Type B pancreatic cell (in vitro differentiated cells): ENCODE measurements at regions not wholly inside any gene's neighbourhood (a gene's known extent, or its start where the extent isn't known, plus 50 kb on each side); places are given as distances from the start of the nearest gene placed in this dataset.

Source experiments
- DNase-seq: peaks from one replicate; pipeline ENCODE4 v3.0.0; 2021; ENCODE audit warnings: mixed read lengths; ENCODE audit not compliant: unreplicated experiment; ENCODE audit errors: extremely low spot score
- H3K27ac Mint-ChIP-seq: 2 replicates; pipeline ENCODE4 v1.8.0; 2021; ENCODE audit warnings: mild to moderate bottlenecking, mixed read lengths
- H3K27me3 Mint-ChIP-seq: 2 replicates; pipeline ENCODE4 v1.8.0; 2021; ENCODE audit warnings: mixed read lengths
- H3K36me3 Mint-ChIP-seq: 2 replicates; pipeline ENCODE4 v1.8.0; 2021; ENCODE audit warnings: mixed read lengths
- H3K4me1 Mint-ChIP-seq: one replicate; pipeline ENCODE4 v1.8.0; 2021; ENCODE audit warnings: mixed read lengths; ENCODE audit not compliant: unreplicated experiment
- H3K4me3 Mint-ChIP-seq: 2 replicates; pipeline ENCODE4 v1.8.0; 2021; ENCODE audit warnings: mild to moderate bottlenecking, mixed read lengths
- H3K9me3 Mint-ChIP-seq: 2 replicates; pipeline ENCODE4 v1.8.0; 2021; ENCODE audit warnings: mixed read lengths
- CTCF ChIP-seq: fragments of 200-600 bp; sonication (generic); conservative IDR thresholded peaks from 2 replicates; pipeline ENCODE4 v1.5.0; 2021; ENCODE audit warnings: antibody characterized with exemption, mild to moderate bottlenecking

DNA sequence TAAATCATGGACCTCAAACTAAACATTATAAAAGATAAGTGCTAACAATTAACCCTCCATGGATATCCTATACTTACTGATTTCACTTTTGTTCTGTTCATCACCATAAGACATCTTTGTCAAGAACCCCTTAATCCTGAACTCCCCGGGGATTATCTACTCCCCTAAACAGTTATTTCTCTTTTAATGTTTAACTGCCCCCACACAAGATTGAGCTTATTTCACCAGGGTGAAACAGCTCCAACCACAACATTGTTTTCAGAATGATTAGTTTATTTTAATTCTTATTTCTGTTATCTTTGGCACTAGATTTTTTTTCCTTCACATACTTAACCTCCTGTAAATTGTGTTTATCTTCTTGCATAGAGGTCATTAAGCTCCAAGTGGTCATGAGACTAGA, 103.2 kb upstream of the HCN1 start:
- no peak for DNase-seq
- H3K27me3 Mint-ChIP-seq = no peaks in the 10 kb centered on the region
- H3K4me3 Mint-ChIP-seq = no peak overlapping the region
- no peaks in the 10 kb centered on the region for H3K36me3 Mint-ChIP-seq
- H3K27ac Mint-ChIP-seq = no peak overlapping the region
- no peak for TF ChIP-seq CTCF
- peaks cover 6% of the 10 kb centered on the region for H3K9me3 Mint-ChIP-seq
- no peaks in the 10 kb centered on the region for H3K4me1 Mint-ChIP-seq

DNA sequence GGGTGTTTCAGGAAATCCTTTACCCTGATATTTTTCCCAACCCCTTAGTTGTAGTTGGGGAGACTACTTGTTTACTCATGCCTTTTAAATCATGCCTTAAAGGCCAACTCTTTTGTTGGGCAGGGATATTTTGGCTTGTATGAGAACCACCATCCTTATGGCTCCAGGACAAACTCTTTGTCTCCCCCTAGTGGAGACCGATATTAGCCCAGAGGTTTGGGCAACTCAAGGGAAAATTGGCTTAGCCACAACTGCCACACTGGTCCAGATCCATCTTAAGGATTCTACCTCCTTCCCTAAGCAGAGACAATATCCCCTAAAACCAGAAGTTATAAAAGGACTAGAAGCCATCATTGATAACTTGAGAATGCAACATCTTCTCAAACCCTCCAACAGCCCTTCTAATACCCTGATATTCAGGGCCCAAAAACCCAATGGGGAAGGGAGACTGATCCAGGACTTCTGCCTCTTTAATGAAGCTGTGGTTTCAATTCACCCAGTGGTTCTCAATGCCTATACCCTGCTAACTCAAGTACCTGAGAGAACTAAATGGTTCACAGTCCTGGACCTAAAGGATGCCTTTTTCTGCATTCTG, 100.9 kb upstream of the HCN1 start:
- Mint-ChIP-seq H3K27ac (no peak overlapping the region), H3K27me3 (no peaks in the 10 kb centered on the region), H3K9me3 (no peaks in the 10 kb centered on the region), H3K36me3 (no peaks in the 10 kb centered on the region), H3K4me1 (no peaks in the 10 kb centered on the region), H3K4me3 (no peak overlapping the region)
- peak; percentile 61 for TF ChIP-seq CTCF
- DNase-seq = no peak

DNA sequence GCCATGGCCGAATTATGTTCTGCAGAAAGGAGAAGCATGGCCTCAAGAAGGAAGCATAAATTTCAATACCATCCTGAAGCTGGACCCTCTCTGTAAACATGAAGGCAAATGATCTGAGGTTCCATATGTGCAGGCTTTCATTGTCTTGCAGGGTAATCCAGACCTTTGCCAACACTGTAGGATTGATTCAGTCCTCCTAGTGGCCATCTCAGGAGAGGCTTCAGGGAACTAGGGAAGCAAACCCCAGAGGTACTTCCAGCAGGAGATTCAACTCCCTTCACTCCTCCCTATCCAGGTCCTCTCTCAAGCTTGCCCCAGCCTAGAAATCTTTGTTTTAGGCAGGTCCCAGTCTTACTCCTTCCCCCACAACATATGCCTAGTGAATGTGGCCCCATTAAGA, 99.3 kb upstream of the HCN1 start:
- Mint-ChIP-seq H3K27ac (no peak overlapping the region), H3K36me3 (no peaks in the 10 kb centered on the region), H3K9me3 (no peaks in the 10 kb centered on the region), H3K4me3 (no peak overlapping the region), H3K27me3 (no peaks in the 10 kb centered on the region), H3K4me1 (no peaks in the 10 kb centered on the region)
- no peak for DNase-seq
- TF ChIP-seq CTCF = no peak

- no peak for TF ChIP-seq CTCF
- Mint-ChIP-seq H3K9me3 (no peaks in the 10 kb centered on the region), H3K36me3 (no peaks in the 10 kb centered on the region), H3K27me3 (no peaks in the 10 kb centered on the region), H3K27ac (no peak overlapping the region), H3K4me1 (no peaks in the 10 kb centered on the region), H3K4me3 (no peak overlapping the region)
- DNase-seq = no peak
These were observed 97.7 kb upstream of the HCN1 start for GRCh38 chr5:45793638-45794532.

GRCh38 chr5:45779874-45780671, 83.9 kb upstream of the HCN1 start:
- H3K4me3 Mint-ChIP-seq = no peak overlapping the region
- no peaks in the 10 kb centered on the region for H3K36me3 Mint-ChIP-seq
- no peaks in the 10 kb centered on the region for H3K4me1 Mint-ChIP-seq
- H3K9me3 Mint-ChIP-seq = no peaks in the 10 kb centered on the region
- TF ChIP-seq CTCF = no peak
- no peak overlapping the region for H3K27ac Mint-ChIP-seq
- DNase-seq = no peak
- H3K27me3 Mint-ChIP-seq = no peaks in the 10 kb centered on the region
